ENCODE measurements at regions not wholly inside any gene's neighbourhood (a gene's known extent, or its start where the extent isn't known, plus 50 kb on each side); places are given as distances from the start of the nearest gene placed in this dataset.
"Not testable (repeated sequence)": the region's sequence is repeated elsewhere in the genome, so short reads cannot be mapped to it uniquely, and the experiment has no call there.

DNA sequence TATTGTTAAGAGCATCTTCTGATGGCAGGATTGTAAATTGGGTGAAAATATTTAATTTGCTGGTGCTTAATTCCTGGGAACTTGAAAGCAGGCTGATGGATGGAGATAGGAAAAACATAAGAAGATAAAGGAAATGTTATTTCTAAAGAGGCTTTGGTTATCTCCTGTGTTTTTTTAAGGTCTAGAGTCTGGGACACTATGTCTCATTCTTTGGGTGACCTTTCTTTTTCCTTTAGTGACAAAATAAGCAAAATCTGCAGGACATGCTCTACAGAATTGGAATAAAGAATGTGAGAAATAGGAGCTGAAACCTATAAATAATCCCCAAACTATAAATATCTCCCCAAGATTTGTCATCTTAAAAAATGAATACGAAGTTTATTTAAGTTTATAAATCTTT, 241.7 kb downstream of the DSC3 start:
- Histone ChIP-seq H2BK5ac (ENCODE audit: low read depth, low read length, poor library complexity) (no peak overlapping the region), H4K91ac (ENCODE audit: low read depth, low read length) (no peak overlapping the region), H3K4me3 (ENCODE audit: low read depth, low read length) (no peak overlapping the region), H3K9me3 (ENCODE audit: insufficient read depth, low read depth, low read length) (peaks cover 2% of the 10 kb centered on the region), H2AK5ac (ENCODE audit: low read length) (no peak overlapping the region), H3K18ac (ENCODE audit: low read length) (no peak overlapping the region), H3K36me3 (ENCODE audit: control insufficient read depth in 1 of 2, insufficient read depth in 2 of 2, low read length in 2 of 2) (no peaks in the 10 kb centered on the region), H3K14ac (ENCODE audit: low read length) (no peak overlapping the region), H3K79me1 (ENCODE audit: low read length) (no peaks in the 10 kb centered on the region), H4K8ac (ENCODE audit: low read depth, low read length) (no peak overlapping the region), H3K27ac (ENCODE audit: low read depth, low read length) (no peak overlapping the region), H3K9ac (ENCODE audit: low read length) (no peak overlapping the region), H2BK12ac (ENCODE audit: low read length) (no peak overlapping the region), H3K23ac (ENCODE audit: low read length) (no peak overlapping the region), H3K4ac (ENCODE audit: low read depth, low read length) (no peak overlapping the region), H4K12ac (ENCODE audit: low read depth, low read length) (no peak overlapping the region), H3K4me1 (ENCODE audit: control insufficient read depth in 1 of 2, insufficient read depth in 2 of 2, low read length in 2 of 2) (no peaks in the 10 kb centered on the region), H2BK120ac (ENCODE audit: insufficient read depth, low read length, poor library complexity) (no peak overlapping the region), H3K4me2 (ENCODE audit: low read length) (no peak overlapping the region), H3K79me2 (ENCODE audit: control insufficient read depth, insufficient read depth, low read length, poor library complexity) (no peaks in the 10 kb centered on the region), H2AFZ (ENCODE audit: insufficient read depth, low read length, poor library complexity) (no peak overlapping the region), H3K27me3 (ENCODE audit: insufficient read depth, low read length) (no peaks in the 10 kb centered on the region)
- no peak for DNase-seq
- no CpG with 5 or more reads among the region's 1 CpG for WGBS (ENCODE audit: extremely low coverage, insufficient coverage, insufficient read length)

DNA sequence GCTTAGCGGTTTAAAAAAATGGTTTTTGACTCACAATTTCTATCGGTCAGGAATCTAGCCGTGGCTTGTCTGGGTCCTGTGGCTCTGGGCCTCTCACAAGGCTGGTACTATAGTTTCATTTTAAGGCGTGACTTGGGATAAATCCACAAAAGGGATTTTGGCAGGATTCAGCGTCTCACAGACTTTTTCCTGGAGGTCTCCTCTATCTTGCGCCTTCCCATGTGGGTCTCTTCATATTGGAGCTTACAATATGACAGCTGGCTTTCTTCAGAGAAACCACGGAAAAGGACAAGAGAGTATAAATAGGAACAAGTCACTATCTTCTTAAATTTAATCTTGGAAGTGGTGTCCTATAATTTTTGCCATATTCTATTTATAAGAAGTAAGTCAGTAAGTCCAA, 250.5 kb downstream of the DSC3 start:
- no CpG with 5 or more reads among the region's 7 CpGs for WGBS (ENCODE audit: extremely low coverage, insufficient coverage, insufficient read length)
- Histone ChIP-seq H3K14ac (ENCODE audit: low read length) (no peak overlapping the region), H3K4me3 (ENCODE audit: low read depth, low read length) (no peak overlapping the region), H3K18ac (ENCODE audit: low read length) (no peak overlapping the region), H4K91ac (ENCODE audit: low read depth, low read length) (no peak overlapping the region), H4K8ac (ENCODE audit: low read depth, low read length) (no peak overlapping the region), H3K4me2 (ENCODE audit: low read length) (no peak overlapping the region), H3K4me1 (ENCODE audit: control insufficient read depth in 1 of 2, insufficient read depth in 2 of 2, low read length in 2 of 2) (no peaks in the 10 kb centered on the region), H3K79me2 (ENCODE audit: control insufficient read depth, insufficient read depth, low read length, poor library complexity) (no peaks in the 10 kb centered on the region), H2AFZ (ENCODE audit: insufficient read depth, low read length, poor library complexity) (no peak overlapping the region), H3K4ac (ENCODE audit: low read depth, low read length) (no peak overlapping the region), H2BK120ac (ENCODE audit: insufficient read depth, low read length, poor library complexity) (no peak overlapping the region), H3K27me3 (ENCODE audit: insufficient read depth, low read length) (no peaks in the 10 kb centered on the region), H3K79me1 (ENCODE audit: low read length) (no peaks in the 10 kb centered on the region), H4K12ac (ENCODE audit: low read depth, low read length) (no peak overlapping the region), H3K9ac (ENCODE audit: low read length) (no peak overlapping the region), H3K36me3 (ENCODE audit: control insufficient read depth in 1 of 2, insufficient read depth in 2 of 2, low read length in 2 of 2) (no peaks in the 10 kb centered on the region), H2AK5ac (ENCODE audit: low read length) (no peak overlapping the region), H3K27ac (ENCODE audit: low read depth, low read length) (no peak overlapping the region), H2BK5ac (ENCODE audit: low read depth, low read length, poor library complexity) (no peak overlapping the region), H2BK12ac (ENCODE audit: low read length) (no peak overlapping the region), H3K9me3 (ENCODE audit: insufficient read depth, low read depth, low read length) (no peaks in the 10 kb centered on the region), H3K23ac (ENCODE audit: low read length) (no peak overlapping the region)
- DNase-seq, result no peak

DNA sequence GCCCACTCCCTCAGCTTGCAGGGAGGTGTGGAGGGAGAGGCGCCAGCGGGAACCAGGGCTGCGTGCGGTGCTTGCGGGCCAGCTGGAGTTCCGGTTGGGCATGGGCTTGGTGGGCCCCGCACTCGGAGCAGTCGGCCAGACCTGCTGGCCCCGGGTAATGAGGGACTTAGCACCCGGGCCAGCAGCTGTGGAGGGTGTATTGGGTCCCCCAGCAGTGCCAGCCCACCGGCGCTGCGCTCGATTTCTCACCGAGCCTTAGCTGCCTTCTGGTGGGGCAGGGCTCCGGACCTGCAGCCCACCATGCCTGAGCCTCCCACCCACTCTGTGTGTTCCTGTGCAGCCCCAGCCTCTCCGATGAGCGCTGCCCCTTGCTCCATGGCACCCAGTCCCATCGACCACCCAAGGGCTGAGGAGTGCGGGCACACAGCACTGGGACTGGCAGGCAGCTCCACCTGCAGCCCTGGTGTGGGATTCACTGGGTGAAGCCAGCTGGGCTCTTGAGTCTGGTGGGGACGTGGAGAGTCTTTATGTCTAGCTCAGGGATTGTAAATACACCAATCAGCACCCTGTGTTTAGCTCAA, 254.0 kb downstream of the DSC3 start:
- not testable (repeated sequence) for H3K27me3 ChIP-seq (ENCODE audit: insufficient read depth, low read length); H3K79me2 ChIP-seq (ENCODE audit: control insufficient read depth, insufficient read depth, low read length, poor library complexity); H2BK5ac ChIP-seq (ENCODE audit: low read depth, low read length, poor library complexity); H3K9ac ChIP-seq (ENCODE audit: low read length); H3K4ac ChIP-seq (ENCODE audit: low read depth, low read length); H3K4me2 ChIP-seq (ENCODE audit: low read length); H2AK5ac ChIP-seq (ENCODE audit: low read length); H3K27ac ChIP-seq (ENCODE audit: low read depth, low read length); DNase-seq; H2BK12ac ChIP-seq (ENCODE audit: low read length); H3K79me1 ChIP-seq (ENCODE audit: low read length); H3K36me3 ChIP-seq (ENCODE audit: control insufficient read depth in 1 of 2, insufficient read depth in 2 of 2, low read length in 2 of 2); H4K91ac ChIP-seq (ENCODE audit: low read depth, low read length); H3K4me1 ChIP-seq (ENCODE audit: control insufficient read depth in 1 of 2, insufficient read depth in 2 of 2, low read length in 2 of 2); H3K4me3 ChIP-seq (ENCODE audit: low read depth, low read length); H3K23ac ChIP-seq (ENCODE audit: low read length); H2AFZ ChIP-seq (ENCODE audit: insufficient read depth, low read length, poor library complexity); H3K18ac ChIP-seq (ENCODE audit: low read length); H4K8ac ChIP-seq (ENCODE audit: low read depth, low read length); H3K9me3 ChIP-seq (ENCODE audit: insufficient read depth, low read depth, low read length); H2BK120ac ChIP-seq (ENCODE audit: insufficient read depth, low read length, poor library complexity); H4K12ac ChIP-seq (ENCODE audit: low read depth, low read length); H3K14ac ChIP-seq (ENCODE audit: low read length)
- WGBS (ENCODE audit: extremely low coverage, insufficient coverage, insufficient read length), result no CpG with 5 or more reads among the region's 22 CpGs

DNA sequence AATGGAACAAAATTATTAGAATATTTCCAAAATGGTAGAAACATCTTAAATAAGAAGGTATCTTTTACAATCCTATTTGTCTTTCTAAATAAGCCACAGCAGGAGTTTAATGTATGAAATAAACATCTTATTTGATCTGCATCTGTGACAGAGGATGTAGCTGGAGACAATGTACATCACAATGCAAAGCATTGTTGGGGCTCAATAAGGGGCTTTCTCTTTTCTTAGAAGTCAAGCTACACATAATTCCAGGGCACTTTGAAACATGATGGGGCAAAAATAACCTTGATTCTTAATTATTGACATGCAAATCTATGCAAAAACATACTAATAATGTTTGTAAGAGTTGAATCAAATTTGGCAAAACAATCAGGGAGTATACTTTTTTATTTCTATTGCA, 255.1 kb downstream of the DSC3 start:
- no peak overlapping the region for H2BK12ac ChIP-seq (ENCODE audit: low read length)
- H3K18ac ChIP-seq (ENCODE audit: low read length), result no peak overlapping the region
- no peaks in the 10 kb centered on the region for H3K79me2 ChIP-seq (ENCODE audit: control insufficient read depth, insufficient read depth, low read length, poor library complexity)
- H4K91ac ChIP-seq (ENCODE audit: low read depth, low read length), result no peak overlapping the region
- H4K8ac ChIP-seq (ENCODE audit: low read depth, low read length), result no peak overlapping the region
- H3K4me3 ChIP-seq (ENCODE audit: low read depth, low read length), result no peak overlapping the region
- no peak overlapping the region for H3K27ac ChIP-seq (ENCODE audit: low read depth, low read length)
- H3K9ac ChIP-seq (ENCODE audit: low read length), result no peak overlapping the region
- H3K36me3 ChIP-seq (ENCODE audit: control insufficient read depth in 1 of 2, insufficient read depth in 2 of 2, low read length in 2 of 2), result no peaks in the 10 kb centered on the region
- no peak overlapping the region for H2BK5ac ChIP-seq (ENCODE audit: low read depth, low read length, poor library complexity)
- no peak overlapping the region for H2AFZ ChIP-seq (ENCODE audit: insufficient read depth, low read length, poor library complexity)
- H3K23ac ChIP-seq (ENCODE audit: low read length), result no peak overlapping the region
- peaks cover under 1% of the 10 kb centered on the region for H3K9me3 ChIP-seq (ENCODE audit: insufficient read depth, low read depth, low read length)
- H3K4me1 ChIP-seq (ENCODE audit: control insufficient read depth in 1 of 2, insufficient read depth in 2 of 2, low read length in 2 of 2), result no peaks in the 10 kb centered on the region
- no peak overlapping the region for H2AK5ac ChIP-seq (ENCODE audit: low read length)
- no peak overlapping the region for H4K12ac ChIP-seq (ENCODE audit: low read depth, low read length)
- no peak overlapping the region for H2BK120ac ChIP-seq (ENCODE audit: insufficient read depth, low read length, poor library complexity)
- H3K4me2 ChIP-seq (ENCODE audit: low read length), result no peak overlapping the region
- no peak overlapping the region for H3K14ac ChIP-seq (ENCODE audit: low read length)
- DNase-seq, result no peak
- H3K79me1 ChIP-seq (ENCODE audit: low read length), result no peaks in the 10 kb centered on the region
- H3K4ac ChIP-seq (ENCODE audit: low read depth, low read length), result no peak overlapping the region
- no peaks in the 10 kb centered on the region for H3K27me3 ChIP-seq (ENCODE audit: insufficient read depth, low read length)
